ENCODE measurements at regions not wholly inside any gene's neighbourhood (a gene's known extent, or its start where the extent isn't known, plus 50 kb on each side); places are given as distances from the start of the nearest gene placed in this dataset.

- TF ChIP-seq CTCF (IDR thresholded peaks at IDR 0.05; ENCODE audit: extremely low read depth, insufficient read depth, missing control alignments), result no peak
- in situ Hi-C loops (cut with MboI; ENCODE audit: low pct_unique_long_range_greater_than_20kb, low sequenced_read_pairs, unreplicated experiment), result no loop called here
- DNase-seq (ENCODE audit: low spot score), result no peak
Measured at GRCh38 chr10:2610946-2611345, 456.4 kb upstream of the PFKP start.

- TF ChIP-seq CTCF (IDR thresholded peaks at IDR 0.05; ENCODE audit: extremely low read depth, insufficient read depth, missing control alignments), result no peak
- DNase-seq (ENCODE audit: low spot score), result no peak
- in situ Hi-C loops (cut with MboI; ENCODE audit: low pct_unique_long_range_greater_than_20kb, low sequenced_read_pairs, unreplicated experiment), result no loop called here
Measured at GRCh38 chr10:2604891-2605290, 462.5 kb upstream of the PFKP start.

- TF ChIP-seq CTCF (IDR thresholded peaks at IDR 0.05; ENCODE audit: extremely low read depth, insufficient read depth, missing control alignments), result no peak
- in situ Hi-C loops (cut with MboI; ENCODE audit: low pct_unique_long_range_greater_than_20kb, low sequenced_read_pairs, unreplicated experiment), result no loop called here
- DNase-seq (ENCODE audit: low spot score), result no peak
Measured at GRCh38 chr10:2599571-2599970, 467.8 kb upstream of the PFKP start.

- no peak for DNase-seq (ENCODE audit: low spot score)
- TF ChIP-seq CTCF (IDR thresholded peaks at IDR 0.05; ENCODE audit: extremely low read depth, insufficient read depth, missing control alignments), result no peak
- in situ Hi-C loops (cut with MboI; ENCODE audit: low pct_unique_long_range_greater_than_20kb, low sequenced_read_pairs, unreplicated experiment), result no loop called here
Measured at GRCh38 chr10:2592360-2593160, 474.8 kb upstream of the PFKP start.

- no peak for TF ChIP-seq CTCF (IDR thresholded peaks at IDR 0.05; ENCODE audit: extremely low read depth, insufficient read depth, missing control alignments)
- no peak for DNase-seq (ENCODE audit: low spot score)
- in situ Hi-C loops (cut with MboI; ENCODE audit: low pct_unique_long_range_greater_than_20kb, low sequenced_read_pairs, unreplicated experiment), result no loop called here
Measured at GRCh38 chr10:2589196-2589595, 478.2 kb upstream of the PFKP start.

- no peak for DNase-seq (ENCODE audit: low spot score)
- in situ Hi-C loops (cut with MboI; ENCODE audit: low pct_unique_long_range_greater_than_20kb, low sequenced_read_pairs, unreplicated experiment), result no loop called here
- no peak for TF ChIP-seq CTCF (IDR thresholded peaks at IDR 0.05; ENCODE audit: extremely low read depth, insufficient read depth, missing control alignments)
Measured at GRCh38 chr10:2584385-2584784, 483.0 kb upstream of the PFKP start.

All from GM13977 (cell line).